ENCODE measurements at regions not wholly inside any gene's neighbourhood (a gene's known extent, or its start where the extent isn't known, plus 50 kb on each side); places are given as distances from the start of the nearest gene placed in this dataset.

DNA sequence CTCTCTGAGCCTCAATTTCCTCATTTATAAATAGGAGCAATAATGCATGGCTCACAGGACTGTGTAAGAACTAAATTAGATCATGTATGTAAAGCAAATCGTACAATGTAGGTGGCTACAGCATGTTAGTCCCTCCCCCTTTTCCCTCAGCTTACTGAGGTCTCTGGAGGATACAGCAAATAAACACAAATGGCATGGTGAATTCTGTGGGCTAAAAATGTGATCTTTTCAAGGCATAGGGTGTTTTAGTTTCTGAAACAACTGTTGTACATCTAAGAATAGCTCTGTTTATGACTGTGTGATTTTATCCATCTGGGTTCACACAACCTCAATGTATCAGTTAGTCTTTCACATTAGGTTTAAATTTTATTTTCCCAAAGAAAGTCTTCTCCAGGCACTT is 121.2 kb upstream of the PLEKHG7 start:
- DNase-seq (ENCODE audit: low read depth): no peak

- DNase-seq (ENCODE audit: low read depth): no peak
These were observed 127.7 kb upstream of the PLEKHG7 start for GRCh38 chr12:92574911-92575570.

GRCh38 chr12:92574051-92574783 is 128.6 kb upstream of the PLEKHG7 start:
- DNase-seq (ENCODE audit: low read depth): peak; percentile 61

DNA sequence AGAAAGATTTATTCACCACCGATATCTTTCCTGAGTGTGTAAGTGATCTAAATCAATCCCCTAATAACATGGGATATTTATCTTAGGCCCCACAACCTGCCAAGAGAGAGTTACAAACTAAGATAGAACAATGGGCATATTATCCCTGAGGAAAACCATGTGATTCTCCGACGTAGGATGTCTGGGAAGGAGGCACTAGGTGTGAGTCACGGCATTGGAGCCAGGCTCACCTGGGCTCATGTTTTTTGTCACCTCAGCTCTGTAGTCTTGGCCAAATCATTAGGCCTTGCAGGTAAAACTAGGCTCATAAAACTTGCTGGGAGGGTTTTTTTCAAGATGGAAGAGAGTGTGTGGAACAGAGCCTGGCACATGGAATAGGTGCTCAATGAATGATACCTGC is 129.7 kb upstream of the PLEKHG7 start:
- DNase-seq (ENCODE audit: low read depth): no peak

DNA sequence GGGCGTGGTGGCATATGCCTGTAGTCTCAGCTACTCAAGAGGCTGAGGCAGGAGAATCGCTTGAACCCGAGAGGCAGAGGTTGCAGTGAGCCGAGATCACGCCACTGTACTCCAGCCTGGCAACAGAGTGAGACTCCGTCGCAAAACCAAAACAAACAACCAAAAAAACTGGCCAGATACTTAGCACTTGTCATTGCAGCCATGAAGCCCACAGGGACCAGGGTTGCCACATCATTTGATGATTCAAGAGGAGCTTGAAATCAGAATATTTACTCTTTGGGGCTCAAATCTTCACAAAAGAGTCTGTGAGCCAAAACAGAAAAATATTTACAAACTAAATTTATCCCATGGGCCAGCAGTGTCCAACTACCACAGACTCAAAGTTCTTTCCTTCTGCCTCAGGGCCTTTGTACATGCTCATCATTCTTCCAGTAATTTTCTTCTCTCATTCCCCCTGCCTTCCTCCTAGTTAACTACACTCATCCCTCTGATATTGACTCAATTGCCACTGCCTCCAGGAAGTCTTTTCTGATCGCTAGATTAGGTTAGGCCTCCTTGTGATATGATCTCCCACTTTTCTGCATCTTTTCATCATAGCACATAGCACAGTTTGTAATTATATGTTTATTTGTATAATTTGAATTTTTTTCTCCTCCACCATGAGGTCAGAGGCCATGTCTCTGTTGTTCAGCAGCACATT is 130.8 kb upstream of the PLEKHG7 start:
- no peak for DNase-seq (ENCODE audit: low read depth)

- no peak for DNase-seq (ENCODE audit: low read depth)
These were observed 131.6 kb upstream of the PLEKHG7 start for GRCh38 chr12:92571169-92571568.

DNA sequence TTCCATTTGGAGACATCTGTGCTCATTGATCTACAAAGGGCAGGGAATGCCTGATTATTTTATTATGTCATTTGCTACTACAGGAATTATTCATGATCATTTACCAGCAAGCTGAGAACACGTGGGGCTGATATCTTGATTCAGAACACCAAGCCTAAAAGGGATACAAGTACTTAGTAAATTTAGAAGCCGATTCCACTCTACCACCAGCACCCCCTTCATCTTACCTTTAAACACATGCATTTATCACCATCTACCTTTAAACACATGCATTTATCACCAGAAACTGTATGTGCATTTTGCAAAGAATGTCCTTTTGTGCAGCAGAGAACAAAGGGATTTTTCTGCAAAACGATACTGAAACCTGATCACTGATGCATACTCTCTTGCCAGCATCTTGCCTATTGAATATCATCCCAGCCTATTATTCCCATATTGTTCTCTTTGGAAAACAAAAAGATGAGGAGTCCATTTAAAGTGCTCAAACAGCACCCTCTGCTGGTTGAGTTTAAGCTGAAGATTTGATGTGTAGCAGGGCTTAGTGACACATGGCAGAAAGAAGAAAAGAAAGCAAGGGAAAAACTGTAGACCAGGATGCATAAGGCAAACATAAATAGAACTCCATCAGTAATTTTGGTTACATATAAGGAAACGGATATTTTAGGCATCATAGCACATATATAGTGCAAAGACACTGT is 132.6 kb upstream of the PLEKHG7 start:
- peak; percentile 81 for DNase-seq (ENCODE audit: low read depth)

GRCh38 chr12:92568691-92569090 is 134.1 kb upstream of the PLEKHG7 start:
- no peak for DNase-seq (ENCODE audit: low read depth)

DNA sequence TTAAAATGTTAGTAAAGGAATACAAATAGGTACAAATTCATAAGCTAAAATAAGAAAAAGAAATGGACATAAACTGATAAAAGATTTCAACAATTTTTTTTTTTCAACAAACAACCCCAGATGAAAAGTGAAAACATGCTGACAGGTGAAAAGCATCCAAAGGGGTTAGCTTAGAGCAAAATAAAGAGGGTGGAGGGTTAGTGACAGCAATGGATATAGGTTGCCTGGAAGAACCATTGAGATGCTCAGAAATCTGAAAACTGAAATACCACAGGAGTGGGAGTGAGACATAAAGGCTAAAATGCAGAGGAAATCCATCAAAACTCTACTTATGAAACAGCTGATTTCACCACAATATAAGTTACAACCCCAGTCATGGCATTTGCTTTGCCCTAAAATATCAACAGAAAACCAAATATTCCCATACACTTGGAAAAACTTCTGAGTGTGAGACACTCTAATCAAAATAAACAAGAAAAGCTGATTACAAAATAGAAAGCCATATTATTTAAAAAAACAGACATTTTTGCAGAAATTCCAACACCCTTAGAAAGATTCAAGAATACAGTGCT is 136.3 kb upstream of the PLEKHG7 start:
- no peak for DNase-seq (ENCODE audit: low read depth)

GRCh38 chr12:92563819-92564218 is 139.0 kb upstream of the PLEKHG7 start:
- no peak for DNase-seq (ENCODE audit: low read depth)

DNA sequence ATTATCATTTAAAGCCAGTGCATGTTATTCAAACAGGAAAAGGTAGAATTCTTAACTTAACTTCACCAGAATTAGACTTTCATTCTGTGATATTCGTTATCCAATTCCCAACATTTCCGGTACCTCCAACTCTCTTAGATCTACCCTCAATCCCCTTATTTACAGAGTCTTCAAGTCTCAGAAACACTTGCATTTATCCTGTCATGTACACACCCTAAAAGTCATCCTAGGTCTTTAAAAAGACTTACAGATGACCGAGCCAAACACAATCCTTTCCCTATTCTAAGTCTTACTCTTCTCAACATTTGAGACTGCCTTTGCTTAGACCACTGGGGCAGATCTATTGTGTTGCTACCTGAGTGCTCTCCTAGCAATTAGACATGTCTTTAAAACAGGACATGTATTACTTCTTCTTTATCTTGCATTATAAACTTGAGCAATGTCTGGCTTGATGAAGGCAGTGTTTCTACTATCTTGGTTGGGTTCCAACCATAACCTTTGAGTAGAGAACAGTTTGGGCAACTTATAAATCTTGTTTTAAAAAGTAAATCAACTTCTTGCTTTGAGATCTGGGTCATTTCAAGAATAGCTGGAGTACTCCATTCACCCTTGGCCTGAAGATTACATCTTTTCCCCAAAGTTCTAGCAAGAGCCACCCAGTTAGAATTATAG is 140.6 kb upstream of the PLEKHG7 start:
- DNase-seq (ENCODE audit: low read depth): no peak

DNA sequence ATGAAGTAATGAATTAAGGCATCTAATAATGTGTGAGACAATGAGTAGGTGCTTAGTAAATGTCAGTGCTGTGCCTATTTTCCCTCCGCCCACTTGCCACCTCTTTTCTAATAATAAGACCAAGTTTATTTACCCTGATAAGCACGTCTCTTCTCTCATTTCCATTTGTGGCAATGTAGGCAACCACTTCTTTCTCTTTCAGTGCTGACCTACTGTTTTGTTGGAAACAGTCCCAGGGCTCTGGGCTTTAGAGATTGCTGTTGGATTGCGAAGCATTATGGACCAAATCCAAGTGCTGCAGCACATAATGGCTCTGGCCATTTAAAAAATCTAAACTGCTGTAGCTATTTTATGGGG is 141.3 kb upstream of the PLEKHG7 start:
- DNase-seq (ENCODE audit: low read depth): no peak

DNA sequence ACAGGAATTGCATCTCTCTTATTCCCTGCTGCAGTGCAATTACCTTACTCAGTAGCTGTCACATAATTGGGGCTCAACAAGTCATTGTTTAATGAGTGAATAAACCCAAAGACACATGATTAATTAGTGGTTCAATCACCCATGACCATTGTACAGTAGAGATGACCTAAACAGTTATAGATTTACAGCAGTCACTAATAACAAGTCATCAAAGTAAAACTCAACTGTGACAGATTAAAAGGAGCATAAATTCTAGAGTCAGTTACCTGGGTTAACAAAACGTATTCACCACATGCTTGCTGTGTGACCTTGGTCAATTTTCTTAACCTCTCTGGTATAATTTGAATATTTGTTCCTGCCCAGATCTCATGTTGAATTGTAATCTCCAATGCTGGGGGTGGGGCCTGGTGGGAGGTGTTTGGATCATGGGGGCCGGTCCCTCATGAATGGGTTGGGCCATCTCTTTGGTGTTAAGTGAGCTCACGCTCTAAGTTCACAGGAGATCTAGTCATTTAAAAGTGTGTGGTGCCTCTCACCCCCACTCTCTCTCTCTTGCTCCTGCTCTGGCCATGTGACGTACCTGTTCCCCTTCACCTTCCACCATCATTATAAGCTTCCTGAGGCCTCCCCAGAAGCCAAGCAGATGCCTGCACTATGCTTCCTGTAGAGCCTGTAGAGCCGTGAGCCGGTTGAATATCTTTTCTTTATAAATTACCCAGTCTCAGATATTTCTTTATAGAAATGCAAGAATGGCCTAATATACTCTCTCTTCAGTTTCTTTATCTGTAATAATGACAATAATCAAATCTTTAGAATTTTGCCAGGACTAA is 141.9 kb upstream of the PLEKHG7 start:
- DNase-seq (ENCODE audit: low read depth): no peak

- peak; percentile 58 for DNase-seq (ENCODE audit: low read depth)
These were observed 144.0 kb upstream of the PLEKHG7 start for GRCh38 chr12:92558806-92559205.

DNA sequence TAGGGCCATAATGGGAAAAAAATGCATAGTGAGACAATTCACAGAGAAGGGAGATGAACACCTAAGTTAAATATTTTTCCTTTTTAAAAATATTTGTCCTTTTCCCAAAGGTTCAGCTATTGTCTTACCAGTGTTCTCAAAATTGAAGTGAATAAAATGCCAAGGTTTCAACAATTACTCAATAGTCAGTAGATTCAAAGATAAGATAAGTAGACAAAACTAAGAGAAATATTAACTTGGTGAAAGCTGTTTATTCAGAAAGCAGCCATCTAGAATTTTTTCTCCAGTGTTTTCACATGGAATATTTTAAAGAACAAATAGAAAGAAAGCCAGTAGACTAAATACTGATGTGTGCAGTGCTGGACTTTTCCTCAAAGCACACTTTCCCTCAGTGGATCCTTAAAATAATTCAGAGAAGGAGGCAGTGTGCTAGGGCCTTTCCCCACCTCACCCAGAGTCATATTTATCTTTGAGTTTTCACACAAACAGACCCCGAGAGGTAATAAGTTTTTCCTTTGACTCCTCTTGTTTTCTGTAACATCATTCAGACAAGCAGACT is 144.5 kb upstream of the PLEKHG7 start:
- no peak for DNase-seq (ENCODE audit: low read depth)

GRCh38 chr12:92557422-92557724 is 145.4 kb upstream of the PLEKHG7 start:
- DNase-seq (ENCODE audit: low read depth): no peak

DNA sequence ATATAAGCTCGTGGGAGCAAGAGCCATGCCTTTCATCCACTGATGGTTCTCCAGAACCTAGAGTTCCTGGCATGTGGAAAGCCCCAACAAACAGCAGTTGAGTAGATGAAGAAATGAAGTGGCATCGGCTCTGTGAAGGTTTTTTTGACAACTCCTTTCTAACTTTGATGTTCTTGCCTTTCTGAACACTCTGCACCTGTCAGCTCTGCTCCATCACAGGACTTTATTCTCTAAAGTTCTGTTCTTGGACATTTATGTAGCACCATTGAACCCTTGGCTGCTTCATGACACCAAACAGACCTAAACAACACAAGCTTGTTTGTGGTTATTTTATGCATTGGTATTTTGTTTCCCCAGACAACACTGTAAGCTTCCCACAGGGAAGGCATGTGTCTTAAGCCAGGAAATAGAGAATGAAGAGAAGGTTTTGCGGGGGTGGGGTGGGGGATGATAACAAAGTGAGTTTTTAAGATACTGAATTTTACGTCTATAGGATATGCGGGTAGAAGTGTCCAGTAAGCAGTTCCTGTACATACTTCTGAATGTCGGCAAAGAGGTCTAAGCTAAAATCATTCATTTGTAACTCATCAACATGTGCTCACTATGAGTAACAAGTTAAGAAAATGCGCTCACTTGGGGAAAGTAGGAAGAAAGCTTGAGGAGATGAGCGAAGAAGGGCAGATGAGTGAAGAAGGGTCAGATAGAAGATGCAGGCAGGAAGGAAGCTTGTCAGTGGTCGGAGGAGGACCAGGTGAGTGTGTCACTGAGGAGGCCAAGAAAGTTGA is 146.0 kb upstream of the PLEKHG7 start:
- no peak for DNase-seq (ENCODE audit: low read depth)

DNA sequence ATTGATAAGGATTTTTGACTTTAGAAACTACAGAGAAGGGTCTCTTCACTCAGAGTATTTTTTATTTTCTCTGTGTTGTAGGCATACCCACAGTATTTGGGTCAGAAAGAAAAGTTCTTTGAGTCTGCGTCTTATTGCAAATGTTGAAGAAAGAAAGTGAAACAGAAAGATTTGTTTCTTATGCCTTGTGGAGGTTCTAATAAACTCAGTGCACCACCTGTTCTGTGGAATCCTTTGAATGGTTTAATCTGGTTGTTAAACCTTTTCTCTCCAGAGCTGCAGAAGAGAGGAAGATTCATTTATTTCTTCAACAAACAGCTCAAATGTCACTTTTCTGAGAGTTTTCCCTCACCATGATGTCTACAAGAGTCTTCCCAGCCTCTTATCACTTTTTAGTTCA is 146.6 kb upstream of the PLEKHG7 start:
- DNase-seq (ENCODE audit: low read depth): no peak

DNA sequence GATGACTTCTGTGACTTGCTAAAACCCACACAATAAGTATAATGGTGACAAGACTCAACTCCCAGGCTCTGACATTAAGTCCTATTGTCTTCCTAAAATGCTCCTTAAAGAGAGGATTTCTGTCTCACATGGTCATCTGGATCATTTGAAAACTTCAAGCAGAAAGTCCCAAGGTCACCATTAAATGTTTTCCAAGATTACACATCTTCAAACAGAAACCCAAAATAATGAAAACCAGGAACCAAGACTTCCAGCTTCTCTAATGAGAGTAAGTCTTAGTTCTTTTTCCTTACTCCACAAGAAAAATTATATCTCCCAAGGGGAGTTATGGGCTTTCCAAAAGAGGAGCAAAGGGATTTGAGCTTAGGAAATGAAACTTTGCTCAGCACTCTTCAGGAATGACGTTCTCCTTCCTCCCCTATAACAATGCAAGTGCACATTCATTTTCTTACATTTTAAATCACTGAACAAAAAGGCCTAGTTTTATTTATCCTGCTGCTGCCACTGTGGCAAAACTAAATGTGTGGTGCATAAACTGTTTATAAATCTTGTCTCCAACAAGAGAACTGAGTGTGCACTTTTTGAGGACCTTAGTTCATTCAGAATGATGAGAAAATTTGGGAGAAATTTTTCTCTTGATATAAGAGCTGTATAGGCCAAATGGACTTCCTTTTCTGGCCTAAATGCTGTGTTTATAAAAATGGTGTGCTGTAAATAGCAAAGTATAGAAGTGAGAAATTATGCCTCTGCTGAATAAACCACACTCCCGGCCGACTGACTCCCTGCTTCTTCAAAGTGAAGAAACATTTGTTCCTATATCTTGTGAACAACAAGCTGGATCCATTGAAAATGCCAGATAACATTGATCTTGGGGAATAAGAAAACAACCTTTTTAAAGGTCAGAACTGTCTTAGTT is 148.4 kb upstream of the PLEKHG7 start:
- DNase-seq (ENCODE audit: low read depth): no peak

Data from ELR (cell line).